Stimulated activated CD4-positive, alpha-beta T cell treated with anti-CD3 and anti-CD28 coated beads, Interleukin-1b, Interleukin-23, amount 100 ng/mL, for 4 hours (primary cell): ENCODE measurements at regions not wholly inside any gene's neighbourhood (a gene's known extent, or its start where the extent isn't known, plus 50 kb on each side); places are given as distances from the start of the nearest gene placed in this dataset.

Source experiments
- DNase-seq, 2 donors: peaks; one replicate each; pipeline ENCODE4 v3.0.0-alpha.2; 2020; ENCODE audit warnings: low read depth in 2 of 2

- no peak for DNase-seq
These were observed 100.2 kb downstream of the CYRIA start for GRCh38 chr2:16565481-16565880.

- DNase-seq: no peak
These were observed 104.0 kb downstream of the CYRIA start for GRCh38 chr2:16561676-16562075.

- no peak for DNase-seq
These were observed 104.4 kb downstream of the CYRIA start for GRCh38 chr2:16561251-16561650.

GRCh38 chr2:16559278-16560067, 106.2 kb downstream of the CYRIA start:
- DNase-seq: no peak

- DNase-seq: no peak
These were observed 111.5 kb downstream of the CYRIA start for GRCh38 chr2:16554060-16554583.

GRCh38 chr2:16553226-16553625, 112.4 kb downstream of the CYRIA start:
- DNase-seq: no peak

- DNase-seq: no peak
These were observed 113.4 kb downstream of the CYRIA start for GRCh38 chr2:16552202-16552601.

- DNase-seq: no peak
These were observed 117.6 kb downstream of the CYRIA start for GRCh38 chr2:16548036-16548435.

- DNase-seq: no peak
These were observed 119.4 kb downstream of the CYRIA start for GRCh38 chr2:16546128-16546754.

- DNase-seq: no peak
These were observed 126.9 kb downstream of the CYRIA start for GRCh38 chr2:16538707-16539106.

GRCh38 chr2:16537347-16537746, 128.3 kb downstream of the CYRIA start:
- no peak for DNase-seq

GRCh38 chr2:16526193-16526592, 139.4 kb downstream of the CYRIA start:
- DNase-seq: no peak

- DNase-seq: no peak
These were observed 140.3 kb downstream of the CYRIA start for GRCh38 chr2:16525265-16525887.

- DNase-seq: no peak
These were observed 141.9 kb downstream of the CYRIA start for GRCh38 chr2:16523711-16524110.

- DNase-seq: no peak
These were observed 143.4 kb downstream of the CYRIA start for GRCh38 chr2:16522031-16522831.

GRCh38 chr2:16520891-16521290, 144.7 kb downstream of the CYRIA start:
- DNase-seq: no peak

GRCh38 chr2:16515696-16516095, 149.9 kb downstream of the CYRIA start:
- DNase-seq: no peak

GRCh38 chr2:16513626-16514025, 152.0 kb downstream of the CYRIA start:
- DNase-seq: no peak

- no peak for DNase-seq
These were observed 154.6 kb downstream of the CYRIA start for GRCh38 chr2:16511041-16511440.

- DNase-seq: no peak
These were observed 156.6 kb downstream of the CYRIA start for GRCh38 chr2:16509042-16509441.

- DNase-seq: no peak
These were observed 157.2 kb downstream of the CYRIA start for GRCh38 chr2:16508490-16508851.
